Thyroid gland (tissue), 4 donors: ENCODE measurements at regions not wholly inside any gene's neighbourhood (a gene's known extent, or its start where the extent isn't known, plus 50 kb on each side); places are given as distances from the start of the nearest gene placed in this dataset.

ENCODE experiments used
- CTCF ChIP-seq, 6 experiments: fragments of 200-600 bp in 3 of 6; fragments of 450-650 bp in 3 of 6; sonication (generic) in 3 of 6; IDR thresholded peaks; one replicate each; pipeline ENCODE4 v1.5.1; 2016 to 2019; ENCODE audit warnings: antibody characterized with exemption in 6 of 6, mild to moderate bottlenecking in 2 of 6, inconsistent platforms in 1 of 6, moderate library complexity in 1 of 6
- POLR2A ChIP-seq, 2 donors: fragments of 450-650 bp; IDR thresholded peaks; one replicate each; pipeline ENCODE4 v1.6.1; 2017; ENCODE audit warnings: antibody characterized with exemption in 2 of 2, mild to moderate bottlenecking in 2 of 2, moderate library complexity in 1 of 2

- TF ChIP-seq CTCF (IDR thresholded peaks at IDR 0.05) (no peak), POLR2A (IDR thresholded peaks at IDR 0.05) (no peak)
Observed at GRCh38 chr5:25418319-25418859, 773.6 kb upstream of the CDH10 start.
